Fibroblast of the conjunctiva (primary cell): ENCODE measurements at regions not wholly inside any gene's neighbourhood (a gene's known extent, or its start where the extent isn't known, plus 50 kb on each side); places are given as distances from the start of the nearest gene placed in this dataset.

ENCODE experiments used
- DNase-seq: peaks from one replicate; pipeline ENCODE4 v3.0.0-alpha.2; 2010; ENCODE audit warnings: low read depth

DNA sequence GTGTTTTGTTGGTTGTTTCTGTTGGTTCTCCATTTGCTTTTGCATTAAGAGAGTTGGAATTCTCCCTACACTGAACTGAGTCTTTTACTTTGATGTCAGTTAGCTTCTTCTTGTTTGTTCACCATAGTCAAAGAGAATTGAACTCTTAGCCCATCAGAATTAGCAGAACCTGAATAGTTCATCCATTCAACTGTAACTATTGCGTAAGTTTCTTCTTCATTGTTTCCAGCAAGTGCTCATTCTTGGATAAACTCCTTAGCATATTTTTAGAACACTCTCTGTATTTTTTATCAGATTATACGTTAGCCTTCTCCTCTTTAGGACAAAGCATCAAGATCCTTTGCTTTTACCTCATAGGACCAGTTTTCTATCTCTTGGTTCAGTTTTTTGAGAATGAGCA lies 128.4 kb upstream of the RAB11FIP2 start:
- DNase-seq = no peak

DNA sequence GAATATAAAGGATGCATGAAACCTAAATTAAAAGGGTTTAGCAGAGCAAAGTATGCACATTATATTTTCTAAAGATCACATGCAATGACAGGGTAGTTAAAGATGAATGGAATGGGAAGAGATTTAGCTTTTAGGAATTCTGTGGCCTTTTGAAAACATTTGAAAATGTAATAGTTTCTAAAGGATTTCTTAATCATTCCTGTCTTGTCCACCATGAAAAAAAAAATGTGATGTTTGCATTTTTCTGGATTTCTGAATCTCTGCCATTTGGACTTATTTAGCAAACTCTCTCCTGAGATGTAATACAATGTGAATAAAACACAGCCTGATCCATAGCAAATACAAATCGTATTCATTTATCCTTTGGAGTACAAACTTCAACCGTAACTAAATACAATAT lies 126.6 kb upstream of the RAB11FIP2 start:
- no peak for DNase-seq

DNA sequence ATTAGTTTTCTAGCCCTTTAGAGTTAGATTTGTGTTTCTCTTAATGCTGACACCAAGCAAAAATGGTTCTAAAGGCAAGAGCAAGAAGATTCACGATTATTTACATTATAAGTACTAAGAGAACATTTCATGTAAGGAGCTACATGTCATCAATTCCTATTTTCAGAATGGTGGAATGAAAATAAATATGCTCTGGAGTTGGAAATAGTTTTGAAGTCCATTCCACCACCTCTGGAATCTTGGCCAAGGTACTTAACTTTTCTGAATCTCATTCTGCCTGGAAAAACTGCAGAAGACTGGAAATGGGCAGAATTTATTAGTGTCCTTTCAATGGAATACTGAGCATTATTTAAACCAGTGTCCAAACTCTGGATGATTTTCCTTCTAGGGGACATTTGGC lies 125.1 kb upstream of the RAB11FIP2 start:
- DNase-seq = no peak

DNA sequence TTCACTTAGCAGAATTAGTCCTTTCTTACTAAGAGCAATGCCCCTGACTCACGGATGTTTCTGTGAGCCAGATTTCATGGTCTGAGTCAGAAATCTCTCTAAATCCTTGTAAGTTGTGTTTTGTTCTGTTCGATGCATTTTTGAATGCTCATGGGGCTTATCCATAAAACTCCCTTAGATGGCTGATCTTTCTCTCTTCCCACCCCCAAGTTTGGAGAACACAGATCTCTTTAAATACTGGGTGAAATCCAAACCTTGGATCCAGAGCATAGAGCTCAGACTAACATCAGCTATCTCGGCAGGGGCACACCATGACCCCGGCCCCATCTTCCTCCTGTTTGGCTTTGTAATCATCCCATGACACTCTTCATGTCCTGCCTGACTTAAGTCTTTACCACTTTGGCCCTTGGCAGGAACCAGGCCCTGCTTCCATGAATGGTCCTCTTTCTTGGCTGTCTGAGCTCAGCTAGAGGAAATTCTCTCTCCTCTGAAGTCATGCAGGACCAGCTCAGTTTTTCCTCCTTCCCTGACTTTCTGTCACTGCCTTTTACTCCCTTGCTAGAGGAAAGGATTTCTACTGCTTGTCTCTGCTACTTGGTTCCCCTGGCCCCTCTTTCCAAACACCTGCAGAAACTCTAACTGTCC lies 120.4 kb upstream of the RAB11FIP2 start:
- DNase-seq = peak; percentile 22

DNA sequence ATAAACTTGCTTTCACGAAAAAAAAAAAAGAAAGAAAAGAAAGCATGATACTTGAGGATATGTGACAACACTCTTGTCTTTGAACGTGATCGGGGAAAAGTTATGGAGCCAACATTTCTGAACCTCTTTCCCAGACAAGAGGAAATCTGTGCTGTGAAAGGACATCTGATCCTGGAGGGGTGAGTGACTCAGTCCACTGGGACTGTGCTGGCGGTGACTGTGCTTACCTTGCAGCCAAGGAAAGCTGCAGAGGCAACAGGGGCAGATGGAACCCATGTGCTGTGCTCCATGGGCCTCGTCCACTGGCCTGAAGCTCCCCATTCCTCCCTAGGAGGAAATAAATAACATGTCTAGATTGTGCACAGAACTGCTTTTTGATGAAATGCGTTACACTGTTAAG lies 116.5 kb upstream of the RAB11FIP2 start:
- DNase-seq = no peak

DNA sequence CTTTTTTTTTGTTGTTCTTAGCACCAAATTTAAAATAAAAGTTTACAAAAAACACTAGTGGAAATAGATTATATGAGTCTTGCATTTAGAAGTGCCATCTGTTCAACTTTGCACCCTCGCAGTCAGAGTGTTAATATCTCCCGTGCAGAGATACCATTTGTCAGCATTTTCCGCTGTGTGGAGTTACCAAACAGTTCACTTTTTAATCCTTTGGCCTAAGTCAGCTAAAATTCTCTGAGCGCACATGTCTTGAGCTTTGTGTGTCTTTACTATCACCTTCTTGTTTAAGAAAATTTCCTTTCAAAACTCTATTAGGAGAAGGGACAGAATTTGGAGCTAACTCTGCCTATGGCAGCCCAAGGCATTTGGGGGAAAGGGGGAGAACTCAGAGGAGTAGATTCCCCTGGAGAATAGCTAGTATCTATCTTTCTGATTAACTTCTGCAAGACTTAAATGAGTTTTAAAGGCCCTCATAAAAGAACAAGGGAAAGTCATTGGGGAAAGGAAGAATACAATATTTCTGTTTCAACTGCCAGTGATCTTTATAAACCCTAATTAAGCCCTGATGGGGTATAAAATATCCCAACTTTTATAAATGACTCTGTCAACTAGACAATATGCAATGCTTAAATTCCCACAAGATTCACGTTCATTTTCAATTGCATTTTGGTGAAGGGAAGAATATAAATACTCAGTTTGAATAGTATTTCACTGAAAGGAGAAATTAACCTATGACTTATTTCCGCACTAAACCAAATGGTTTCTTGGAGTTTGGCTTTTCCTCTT lies 114.9 kb upstream of the RAB11FIP2 start:
- DNase-seq = no peak

DNA sequence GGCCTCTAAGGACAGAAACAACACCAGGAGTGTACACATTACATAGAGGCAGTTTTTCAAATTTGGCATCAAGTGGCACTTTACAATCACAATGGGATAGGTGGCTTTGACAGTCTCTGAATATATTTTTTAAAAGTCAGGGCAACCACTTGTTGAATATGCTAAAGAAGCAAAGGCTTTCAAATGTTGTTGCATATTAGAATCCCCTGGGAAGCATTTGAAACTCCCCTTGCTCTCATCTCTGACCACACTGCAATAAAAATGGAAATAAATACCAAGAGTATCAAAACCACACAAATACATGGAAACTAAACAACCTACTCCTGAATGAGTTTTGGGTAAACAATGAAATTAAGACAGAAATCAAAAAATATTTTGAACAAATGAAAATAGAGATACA lies 106.5 kb upstream of the RAB11FIP2 start:
- no peak for DNase-seq

DNA sequence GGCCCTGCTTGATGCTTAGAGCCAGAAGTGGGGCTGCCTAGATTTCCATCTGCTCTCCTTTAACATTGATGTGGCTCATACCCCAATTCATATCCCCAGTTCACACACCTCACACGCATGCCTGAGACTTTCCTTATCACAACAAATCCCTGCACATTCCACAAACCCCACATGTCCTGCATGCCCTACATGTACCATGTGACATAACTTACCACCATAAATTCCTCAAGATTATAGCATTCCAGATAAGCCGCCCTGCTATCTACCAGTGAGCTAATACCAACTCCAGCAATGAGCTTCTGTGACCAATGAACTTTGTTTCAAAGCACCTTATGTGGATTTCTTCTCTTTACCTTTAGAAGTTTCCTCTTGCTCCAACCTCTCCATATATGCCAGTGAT lies 104.7 kb upstream of the RAB11FIP2 start:
- DNase-seq = no peak

DNA sequence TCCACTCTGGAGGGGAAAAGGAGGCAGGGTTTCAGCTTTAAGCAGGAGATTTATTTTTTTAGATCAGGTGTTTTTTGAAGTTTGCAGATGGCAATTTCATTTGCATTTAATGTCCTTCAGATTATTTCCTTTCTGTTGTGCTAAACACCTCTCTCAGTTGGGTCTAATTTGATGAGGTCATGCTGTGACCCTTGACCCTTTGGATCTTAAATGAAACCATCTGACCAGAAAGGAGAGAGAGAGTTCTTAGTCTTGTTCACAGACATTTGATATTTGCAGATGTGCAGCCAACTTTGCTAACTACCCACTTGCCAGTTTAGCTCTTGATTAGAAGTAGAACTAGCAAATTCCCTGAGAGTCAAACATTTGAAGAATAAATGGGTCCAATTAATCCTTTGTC lies 101.5 kb upstream of the RAB11FIP2 start:
- no peak for DNase-seq

DNA sequence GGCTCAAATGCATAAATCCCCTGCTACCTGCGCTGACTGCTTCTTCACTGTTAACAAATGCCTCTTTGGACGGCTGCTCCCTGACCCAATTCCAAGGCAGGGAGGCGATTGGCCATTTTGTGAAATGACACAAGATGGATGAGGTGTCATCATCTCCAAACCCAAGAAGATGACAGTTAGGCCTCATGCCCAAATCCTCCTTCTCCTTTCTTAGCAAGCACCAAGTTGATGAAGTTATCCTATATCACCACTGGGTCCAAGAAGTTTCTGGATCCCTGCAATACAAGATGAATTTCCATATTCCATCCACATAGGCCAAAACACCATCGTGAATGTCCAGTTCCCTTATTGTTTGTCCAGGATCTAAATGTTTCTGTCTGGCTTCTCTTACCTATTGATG lies 98.5 kb upstream of the RAB11FIP2 start:
- no peak for DNase-seq

DNA sequence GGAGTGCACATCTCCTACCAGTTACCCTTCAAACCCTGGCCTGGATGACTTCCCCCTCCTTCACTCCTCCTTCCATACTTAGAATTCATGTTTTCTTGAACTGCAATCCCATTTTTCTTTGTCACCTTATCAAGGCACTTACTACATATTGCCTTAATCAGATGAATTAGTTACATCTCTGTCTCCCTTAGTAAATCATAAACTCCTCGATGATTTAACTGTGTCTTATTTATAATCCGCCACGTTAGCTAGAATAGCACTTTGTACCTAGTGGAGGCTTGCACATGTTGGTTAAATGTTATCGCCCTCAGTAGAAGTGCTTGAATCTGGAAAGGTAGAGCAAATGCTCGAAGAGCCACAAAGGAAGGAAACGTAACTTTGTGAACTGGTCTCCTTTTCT lies 94.7 kb upstream of the RAB11FIP2 start:
- no peak for DNase-seq

DNA sequence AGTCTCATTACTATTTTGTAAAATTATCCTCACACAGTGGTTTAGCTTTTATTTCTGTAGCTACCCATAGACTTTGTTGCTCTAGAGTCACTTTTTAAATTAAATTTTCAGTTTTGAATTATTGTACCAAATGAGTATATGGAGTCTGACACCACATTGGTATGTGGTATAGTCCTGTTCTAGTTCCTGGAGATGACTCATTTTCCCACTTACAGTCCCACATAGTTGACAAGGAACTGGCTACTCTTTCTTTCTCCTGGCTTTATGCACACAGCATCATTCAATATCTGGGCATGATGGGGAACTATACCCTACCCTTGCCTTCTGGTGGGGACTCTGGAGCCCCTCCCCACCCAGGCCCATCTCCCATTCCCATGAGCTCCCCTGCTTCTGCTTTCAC lies 92.6 kb upstream of the RAB11FIP2 start:
- no peak for DNase-seq

DNA sequence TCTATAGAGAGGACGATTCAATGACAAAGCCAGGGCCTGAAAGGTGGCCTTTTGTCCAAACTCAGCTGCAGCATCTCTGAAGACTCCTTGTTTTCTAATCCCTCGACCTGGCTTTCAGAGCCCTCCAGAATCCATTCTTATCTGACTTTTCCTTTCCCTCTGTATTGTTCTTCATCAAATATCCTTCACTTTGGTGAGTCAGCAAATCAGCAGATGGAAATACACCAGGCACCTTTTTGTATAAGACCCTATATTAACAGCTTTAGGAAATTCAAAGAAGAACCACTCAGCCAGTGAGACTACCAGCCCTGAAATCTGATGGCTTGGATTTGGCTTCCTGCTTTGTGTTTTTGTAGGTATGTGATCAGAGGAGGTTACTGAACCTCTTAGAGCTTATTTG lies 81.9 kb upstream of the RAB11FIP2 start:
- DNase-seq = no peak

DNA sequence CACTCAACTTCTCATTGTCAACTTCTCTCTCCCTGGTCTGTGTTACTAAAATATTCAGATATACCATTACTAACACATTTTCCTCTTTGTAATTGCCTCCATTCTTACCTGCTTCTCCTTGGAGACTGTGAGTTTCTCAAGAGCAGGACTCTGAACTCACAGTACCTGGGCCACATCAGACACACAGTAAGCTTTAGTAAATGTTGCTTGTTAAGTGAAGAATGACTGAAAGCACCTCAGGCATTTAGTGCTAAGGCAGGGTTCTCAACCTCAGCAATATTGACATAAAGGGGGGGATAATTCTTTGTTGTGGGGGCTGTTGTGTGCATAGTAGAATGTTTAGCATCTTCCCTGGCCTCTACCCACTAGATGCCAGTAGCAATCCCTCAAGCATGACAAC lies 72.0 kb upstream of the RAB11FIP2 start:
- DNase-seq = no peak

DNA sequence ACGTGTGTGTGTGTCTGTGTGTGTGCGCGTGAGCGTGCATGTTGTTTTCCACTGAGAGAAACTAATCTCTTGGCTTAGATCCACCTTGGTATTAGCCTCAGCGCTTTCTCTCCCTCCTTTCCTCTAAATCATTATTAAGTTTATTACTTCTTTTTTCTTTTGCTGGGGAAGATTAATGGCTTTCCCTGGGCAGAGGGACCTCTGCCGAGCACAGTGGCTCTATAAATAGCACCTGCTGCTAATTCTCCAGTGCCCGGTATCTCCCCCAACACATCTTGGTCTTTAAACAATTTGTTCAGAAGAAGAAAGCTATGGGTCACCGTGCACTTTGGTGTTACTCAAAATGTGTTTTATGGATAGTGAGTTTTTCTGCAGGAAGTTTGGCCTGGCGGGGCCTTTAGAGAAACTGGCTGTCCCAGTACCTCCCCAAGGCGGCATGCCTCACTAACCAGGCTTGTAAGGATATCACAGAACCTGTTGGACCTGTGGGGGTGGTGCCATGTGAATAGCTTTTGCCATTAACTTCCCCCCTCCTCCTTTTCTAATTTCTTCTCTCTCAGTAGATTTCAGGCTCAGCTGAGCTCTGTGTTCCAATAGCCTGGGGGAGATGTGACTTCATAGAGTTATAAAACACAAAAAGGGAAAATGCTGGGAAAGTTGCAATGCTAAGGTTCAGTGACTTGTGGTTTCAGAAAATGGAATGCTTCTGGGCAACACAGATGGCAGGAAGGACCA lies 70.1 kb upstream of the RAB11FIP2 start:
- no peak for DNase-seq

DNA sequence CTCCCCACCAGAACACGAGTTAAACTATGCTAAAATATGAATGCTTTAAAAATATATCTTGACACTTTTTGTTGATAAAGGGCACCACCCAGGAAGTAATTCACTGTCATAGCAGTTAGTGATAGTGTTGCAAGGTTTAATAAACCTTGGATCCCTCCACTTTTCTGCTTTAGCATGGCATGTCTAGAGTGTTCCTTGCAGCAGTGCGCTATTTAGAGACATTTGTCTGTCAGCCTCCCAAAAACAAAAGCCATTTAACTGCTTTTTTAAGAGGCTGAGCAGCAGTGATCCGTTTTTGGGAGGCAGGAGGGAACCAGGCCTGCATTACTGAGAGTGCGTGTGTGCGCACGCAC lies 69.6 kb upstream of the RAB11FIP2 start:
- DNase-seq = no peak

DNA sequence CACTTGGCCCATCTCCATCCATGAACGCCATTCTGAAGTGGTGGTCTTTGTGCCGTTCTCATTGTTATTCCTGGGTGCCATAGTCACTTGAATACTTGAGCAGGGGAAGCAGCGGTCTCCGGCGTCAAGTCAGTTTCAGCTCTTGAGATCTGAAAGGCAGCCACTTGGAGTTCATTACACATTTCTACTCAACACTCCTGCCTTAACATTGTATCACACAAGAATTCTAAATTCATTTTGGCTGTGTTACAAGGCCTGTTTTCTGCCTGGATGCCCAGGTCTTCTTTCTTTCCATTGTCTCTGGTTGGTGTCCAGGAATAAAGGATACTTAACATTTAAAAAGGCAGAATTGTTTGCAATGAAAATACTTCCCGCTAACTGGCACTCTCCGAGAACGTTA lies 69.0 kb upstream of the RAB11FIP2 start:
- DNase-seq = no peak

DNA sequence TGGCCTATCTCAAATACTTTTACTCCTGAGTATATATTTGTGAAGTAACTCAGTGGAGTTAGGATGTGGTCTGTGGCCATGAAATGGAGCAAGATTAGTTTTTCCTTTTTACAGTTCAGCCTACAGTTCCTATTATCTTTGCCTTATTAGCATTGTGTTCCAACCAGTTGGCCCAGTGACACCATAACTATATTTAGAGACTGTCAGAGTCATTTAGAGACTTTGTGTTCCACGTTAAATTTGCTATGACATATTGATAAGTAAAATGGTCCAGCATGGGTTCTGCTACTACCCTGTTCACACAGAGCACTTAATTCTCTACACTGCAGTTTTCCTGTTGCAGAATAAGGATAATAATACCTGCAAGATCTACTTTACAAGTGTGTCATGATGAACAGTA lies 68.3 kb upstream of the RAB11FIP2 start:
- no peak for DNase-seq

DNA sequence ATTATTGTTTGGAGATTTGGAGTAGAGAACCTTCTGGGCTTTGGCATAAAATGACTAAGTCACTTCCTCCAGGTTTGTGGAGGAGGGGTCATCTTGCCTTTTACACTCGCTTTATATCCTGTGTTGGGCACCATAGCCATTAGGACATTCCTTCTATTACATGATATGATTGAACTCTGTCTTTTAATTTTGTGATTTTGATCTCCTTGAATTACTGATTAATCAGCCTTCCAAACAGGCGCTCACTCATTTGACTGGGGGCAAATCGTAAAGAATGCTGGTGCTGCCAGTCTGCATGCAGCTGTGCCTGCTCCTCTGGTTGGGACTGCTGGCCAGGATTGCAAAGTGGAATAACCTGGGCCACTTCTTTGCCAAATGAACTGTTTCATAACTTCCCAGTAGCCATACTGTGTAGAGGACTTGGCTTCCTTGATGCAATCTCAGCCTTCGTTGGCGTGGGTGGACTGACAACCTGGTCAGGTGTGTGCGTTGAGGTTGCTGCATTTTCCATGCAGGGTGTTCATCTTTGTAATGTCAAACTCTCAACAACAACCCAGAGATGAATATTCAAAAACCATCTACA lies 65.9 kb upstream of the RAB11FIP2 start:
- DNase-seq = no peak

DNA sequence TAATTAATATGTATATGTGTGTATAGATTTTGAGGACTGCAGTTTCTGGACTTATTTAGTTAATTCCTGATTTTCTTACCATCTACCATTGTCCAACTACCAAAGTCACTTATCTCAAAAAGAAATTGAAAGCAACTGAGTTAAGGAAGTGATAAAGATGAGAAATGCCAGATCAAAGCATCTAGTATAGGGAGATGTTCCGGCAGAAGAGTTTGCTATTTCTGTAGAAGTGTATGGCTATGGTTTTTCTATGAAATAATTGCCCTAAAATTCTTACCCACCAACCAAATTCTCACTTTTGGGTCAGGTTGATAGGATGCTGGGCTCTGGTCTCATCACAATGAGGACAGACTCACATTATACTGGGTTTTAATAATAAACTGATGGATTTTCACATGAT lies 64.0 kb upstream of the RAB11FIP2 start:
- DNase-seq = no peak

DNA sequence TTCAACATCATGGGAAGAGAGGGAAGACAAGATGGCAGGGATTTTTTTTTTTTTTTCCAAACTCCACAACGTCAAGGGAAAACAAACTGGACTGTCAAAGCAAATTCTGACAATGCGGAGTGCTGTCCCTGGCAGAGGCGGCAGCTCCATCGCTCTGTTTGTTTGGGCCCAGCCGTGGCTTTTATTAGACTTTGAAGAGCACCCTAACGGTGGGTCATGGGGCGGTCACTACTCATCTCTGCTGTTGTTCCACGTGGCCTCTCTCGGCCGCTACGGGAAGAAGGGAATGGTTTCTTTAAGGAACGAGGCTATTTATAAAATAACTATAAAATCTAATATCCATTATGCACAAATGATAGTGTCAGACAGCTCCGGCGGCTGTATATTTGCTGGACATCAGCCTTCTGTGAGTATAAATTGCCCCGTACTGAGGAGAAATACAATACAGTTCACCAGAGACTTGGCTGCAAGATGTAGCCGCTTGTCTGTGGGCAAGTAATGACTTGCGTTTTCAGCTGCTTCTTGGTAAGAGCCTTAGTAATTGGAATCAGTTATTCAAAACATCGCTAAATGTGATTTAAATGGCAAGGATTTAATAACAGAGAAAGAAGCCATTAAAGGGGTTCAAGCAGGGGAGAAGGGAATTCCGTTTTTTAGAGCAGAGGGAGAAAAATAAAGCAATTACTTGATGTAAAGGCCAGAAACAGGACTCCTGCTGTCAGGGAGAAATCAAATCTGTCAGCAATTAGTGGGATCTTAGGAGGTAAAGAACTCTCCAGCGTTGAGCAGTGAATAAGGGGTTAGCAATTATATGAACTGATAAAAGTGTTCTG lies 61.7 kb upstream of the RAB11FIP2 start:
- DNase-seq = peak; percentile 10

DNA sequence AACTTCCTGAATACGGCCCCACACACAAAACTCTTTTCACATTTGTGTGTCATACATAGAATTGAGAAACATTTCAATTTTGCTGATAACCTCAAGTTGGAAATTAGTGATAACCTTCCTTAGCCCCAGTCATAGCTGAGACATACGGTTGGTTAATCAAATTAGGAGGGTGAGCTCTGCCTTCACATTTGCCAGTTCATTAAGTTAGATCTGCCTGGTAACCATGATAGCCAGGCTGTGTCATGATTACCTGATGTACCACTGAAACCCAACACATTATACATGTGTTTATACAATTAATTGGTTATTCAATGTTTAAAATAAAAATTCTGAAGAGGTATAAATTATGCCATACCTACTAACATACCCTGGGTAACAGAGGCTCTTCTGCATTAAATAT lies 60.8 kb upstream of the RAB11FIP2 start:
- DNase-seq = no peak
